ENCODE measurements at regions not wholly inside any gene's neighbourhood (a gene's known extent, or its start where the extent isn't known, plus 50 kb on each side); places are given as distances from the start of the nearest gene placed in this dataset.
"Not testable (repeated sequence)": the region's sequence is repeated elsewhere in the genome, so short reads cannot be mapped to it uniquely, and the experiment has no call there.

GRCh38 chr10:27364028-27364427, 123.4 kb upstream of the ACBD5 start:
- no peak overlapping the region for H3K4me3 ChIP-seq (ENCODE audit: low read depth, low read length)
- no peak for TF ChIP-seq CTCF (conservative IDR thresholded peaks at IDR 0.05; ENCODE audit: low read depth, low read length)
- no peak for DNase-seq (ENCODE audit: low read depth)

- TF ChIP-seq CTCF (conservative IDR thresholded peaks at IDR 0.05; ENCODE audit: low read depth, low read length): peak; percentile 100
- H3K4me3 ChIP-seq (ENCODE audit: low read depth, low read length): no peak overlapping the region
- peak; percentile 15 for DNase-seq (ENCODE audit: low read depth)
Observed at GRCh38 chr10:27360581-27361172, 120.1 kb upstream of the ACBD5 start.

GRCh38 chr10:27359792-27360355, 119.3 kb upstream of the ACBD5 start:
- DNase-seq (ENCODE audit: low read depth): no peak
- no peak for TF ChIP-seq CTCF (conservative IDR thresholded peaks at IDR 0.05; ENCODE audit: low read depth, low read length)
- no peak overlapping the region for H3K4me3 ChIP-seq (ENCODE audit: low read depth, low read length)

- H3K4me3 ChIP-seq (ENCODE audit: low read depth, low read length): no peak overlapping the region
- no peak for DNase-seq (ENCODE audit: low read depth)
- TF ChIP-seq CTCF (conservative IDR thresholded peaks at IDR 0.05; ENCODE audit: low read depth, low read length): no peak
Observed at GRCh38 chr10:27356738-27357137, 116.1 kb upstream of the ACBD5 start.

- peak; percentile 39 for TF ChIP-seq CTCF (conservative IDR thresholded peaks at IDR 0.05; ENCODE audit: low read depth, low read length)
- no peak overlapping the region for H3K4me3 ChIP-seq (ENCODE audit: low read depth, low read length)
- no peak for DNase-seq (ENCODE audit: low read depth)
Observed at GRCh38 chr10:27355918-27356573, 115.4 kb upstream of the ACBD5 start.

- H3K4me3 ChIP-seq (ENCODE audit: low read depth, low read length); DNase-seq (ENCODE audit: low read depth): not testable (repeated sequence)
Observed at GRCh38 chr10:27354643-27355270, 114.2 kb upstream of the ACBD5 start.

GRCh38 chr10:27354100-27354499, 113.5 kb upstream of the ACBD5 start:
- H3K4me3 ChIP-seq (ENCODE audit: low read depth, low read length); DNase-seq (ENCODE audit: low read depth): not testable (repeated sequence)

- TF ChIP-seq CTCF (conservative IDR thresholded peaks at IDR 0.05; ENCODE audit: low read depth, low read length): no peak
- no peak overlapping the region for H3K4me3 ChIP-seq (ENCODE audit: low read depth, low read length)
- DNase-seq (ENCODE audit: low read depth): no peak
Observed at GRCh38 chr10:27349987-27350386, 109.4 kb upstream of the ACBD5 start.

- H3K4me3 ChIP-seq (ENCODE audit: low read depth, low read length); DNase-seq (ENCODE audit: low read depth): not testable (repeated sequence)
Observed at GRCh38 chr10:27347827-27348207, 107.2 kb upstream of the ACBD5 start.
